ENCODE measurements at regions not wholly inside any gene's neighbourhood (a gene's known extent, or its start where the extent isn't known, plus 50 kb on each side); places are given as distances from the start of the nearest gene placed in this dataset.

- no peak for DNase-seq (ENCODE audit: low read depth)
- TF ChIP-seq CTCF (conservative IDR thresholded peaks at IDR 0.05; ENCODE audit: low read depth, low read length) = no peak
- no peak overlapping the region for H3K4me3 ChIP-seq (ENCODE audit: low read length)
Measured at GRCh38 chr15:92817339-92817886, 82.7 kb upstream of the CHD2 start.

DNA sequence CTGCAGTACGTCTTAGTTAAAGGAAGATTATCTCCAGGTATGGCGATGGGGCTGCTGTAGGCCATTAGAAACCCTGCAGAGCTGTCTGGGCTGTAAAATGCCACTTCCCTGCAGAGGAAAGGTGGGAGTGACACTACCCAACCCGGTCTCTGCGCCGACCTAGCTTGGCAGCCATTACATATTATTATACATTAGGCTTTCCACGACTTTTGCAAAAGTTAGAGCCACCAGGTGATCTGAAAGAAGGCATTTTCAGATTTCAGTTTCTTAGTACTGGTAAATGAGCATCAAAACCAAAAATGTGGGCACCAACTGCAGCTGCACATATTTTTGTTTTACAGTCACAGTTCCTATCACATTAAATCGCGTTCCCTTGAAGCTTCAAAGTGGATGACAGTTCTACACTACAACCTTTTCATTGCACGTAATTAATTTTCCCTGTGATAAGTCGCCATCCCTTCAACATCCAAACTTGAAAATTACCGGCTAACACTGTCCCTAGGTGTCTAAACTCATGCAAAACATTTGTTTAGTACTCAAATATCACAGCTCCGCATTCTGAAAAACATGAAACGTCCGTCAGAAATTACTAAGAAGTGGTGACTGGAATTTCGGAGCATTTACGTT lies 81.4 kb upstream of the CHD2 start:
- DNase-seq (ENCODE audit: low read depth) = no peak
- peak overlapping the region; percentile 48 for H3K4me3 ChIP-seq (ENCODE audit: low read length)
- TF ChIP-seq CTCF (conservative IDR thresholded peaks at IDR 0.05; ENCODE audit: low read depth, low read length) = no peak

- DNase-seq (ENCODE audit: low read depth) = no peak
- no peak for TF ChIP-seq CTCF (conservative IDR thresholded peaks at IDR 0.05; ENCODE audit: low read depth, low read length)
- peak overlapping the region; percentile 48 for H3K4me3 ChIP-seq (ENCODE audit: low read length)
Measured at GRCh38 chr15:92819278-92820235, 80.6 kb upstream of the CHD2 start.

DNA sequence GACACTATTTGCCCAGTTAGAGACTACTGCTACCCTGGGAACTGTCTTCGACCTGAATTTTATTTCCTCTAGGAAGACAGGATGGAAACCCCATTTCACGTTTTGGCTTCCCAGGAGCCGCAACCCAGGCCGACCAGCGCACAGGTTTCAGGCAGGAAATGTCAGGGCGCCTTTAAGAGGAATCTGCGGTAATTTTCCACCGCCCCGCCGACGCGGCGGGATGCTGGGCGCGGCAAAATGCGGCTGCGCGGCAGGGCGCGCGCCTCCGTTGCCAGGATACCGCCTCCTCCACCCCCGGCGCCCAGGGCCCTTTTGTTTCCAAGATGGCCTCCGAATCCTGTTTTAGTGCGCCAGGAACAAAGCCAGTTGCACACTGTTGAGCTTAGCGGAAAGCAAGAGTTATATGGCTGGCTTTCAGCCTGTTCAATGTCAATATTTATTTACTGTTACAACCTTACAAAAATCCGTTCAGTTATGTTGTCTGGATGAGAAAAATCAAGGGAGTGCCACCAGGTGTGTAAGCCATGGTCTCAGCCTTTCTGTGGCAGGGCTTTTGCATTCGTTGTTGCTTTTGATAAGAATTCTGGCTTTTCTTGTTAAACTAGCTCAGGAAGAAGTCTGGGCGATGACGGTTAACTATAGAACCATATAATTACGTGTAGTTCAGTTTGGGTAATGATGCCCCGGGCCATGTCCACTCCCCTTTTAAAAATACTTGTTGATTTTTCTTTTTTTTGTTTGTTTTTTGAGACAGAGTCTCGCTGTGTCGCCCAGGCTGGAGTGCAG lies 79.7 kb upstream of the CHD2 start:
- H3K4me3 ChIP-seq (ENCODE audit: low read length) = peak overlapping the region; percentile 48
- peak; percentile 71 for DNase-seq (ENCODE audit: low read depth)
- TF ChIP-seq CTCF (conservative IDR thresholded peaks at IDR 0.05; ENCODE audit: low read depth, low read length) = no peak

GRCh38 chr15:92821491-92822116 lies 78.5 kb upstream of the CHD2 start:
- H3K4me3 ChIP-seq (ENCODE audit: low read length) = no peak overlapping the region
- no peak for DNase-seq (ENCODE audit: low read depth)
- TF ChIP-seq CTCF (conservative IDR thresholded peaks at IDR 0.05; ENCODE audit: low read depth, low read length) = no peak

All from retinal pigment epithelial cell (primary cell).